ENCODE measurements at regions not wholly inside any gene's neighbourhood (a gene's known extent, or its start where the extent isn't known, plus 50 kb on each side); places are given as distances from the start of the nearest gene placed in this dataset.

DNA sequence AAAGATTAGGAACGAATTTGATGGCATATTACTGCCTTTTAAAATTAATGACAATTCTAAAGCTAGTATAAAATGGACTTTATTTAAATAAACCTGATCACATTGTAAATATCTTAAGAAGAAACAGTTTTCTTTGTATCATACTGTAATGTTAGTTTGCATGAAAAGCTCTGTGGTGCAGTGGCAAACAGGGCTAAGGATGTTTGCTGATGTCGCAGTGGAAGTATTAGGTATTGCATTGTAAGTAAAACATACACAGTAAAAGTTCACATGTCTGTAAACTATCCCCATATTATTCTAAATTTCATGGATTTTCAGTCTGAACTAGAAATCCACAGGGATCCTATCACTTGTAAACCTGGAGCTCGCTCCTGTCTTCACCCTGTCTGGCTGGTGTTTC is 252.6 kb upstream of the ZNF32 start:
- no peak for TF ChIP-seq POLR2A (IDR thresholded peaks at IDR 0.05; ENCODE audit: low read length)
- TF ChIP-seq GATA1 (IDR thresholded peaks at IDR 0.05; ENCODE audit: low read depth, low read length) = no peak
